Activated CD4-positive, alpha-beta T cell treated with anti-CD3 and anti-CD28 coated beads, Interleukin-2, amount 50 U/mL, for 16 hours (primary cell): ENCODE measurements at regions not wholly inside any gene's neighbourhood (a gene's known extent, or its start where the extent isn't known, plus 50 kb on each side); places are given as distances from the start of the nearest gene placed in this dataset.
"Not testable (repeated sequence)": the region's sequence is repeated elsewhere in the genome, so short reads cannot be mapped to it uniquely, and the experiment has no call there.

Experiments used
- DNase-seq: peaks from one replicate; pipeline ENCODE4 v3.0.0-alpha.2; 2020

- DNase-seq: no peak
Observed at GRCh38 chr10:45564303-45564959, 108.1 kb downstream of the ZFAND4 start.

GRCh38 chr10:45561952-45562351 lies 110.6 kb downstream of the ZFAND4 start:
- peak; percentile 5 for DNase-seq

DNA sequence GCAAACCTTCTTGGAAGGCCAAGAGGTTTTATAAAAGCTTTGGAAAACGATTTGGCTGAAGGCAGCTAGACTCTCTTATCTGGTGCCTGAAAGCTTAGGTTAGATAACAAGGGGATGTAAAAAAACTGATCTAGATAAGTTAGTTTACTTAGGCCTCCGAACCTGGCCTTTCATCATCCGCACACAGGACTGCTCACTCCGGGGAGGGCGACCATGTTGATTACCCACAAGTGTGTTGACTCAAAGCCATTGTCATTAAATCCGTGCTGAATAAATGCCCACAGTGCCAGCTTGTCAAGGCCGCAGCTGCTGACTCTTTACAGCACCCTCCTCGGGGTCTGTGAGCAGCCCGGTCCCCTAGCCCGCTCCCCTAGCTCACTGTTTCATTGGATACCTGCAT lies 112.3 kb downstream of the ZFAND4 start:
- DNase-seq: no peak

- no peak for DNase-seq
Observed at GRCh38 chr10:45558425-45558824, 114.1 kb downstream of the ZFAND4 start.

- peak; percentile 38 for DNase-seq
Observed at GRCh38 chr10:45557275-45557905, 115.2 kb downstream of the ZFAND4 start.

GRCh38 chr10:45555795-45556194 lies 116.8 kb downstream of the ZFAND4 start:
- no peak for DNase-seq

DNA sequence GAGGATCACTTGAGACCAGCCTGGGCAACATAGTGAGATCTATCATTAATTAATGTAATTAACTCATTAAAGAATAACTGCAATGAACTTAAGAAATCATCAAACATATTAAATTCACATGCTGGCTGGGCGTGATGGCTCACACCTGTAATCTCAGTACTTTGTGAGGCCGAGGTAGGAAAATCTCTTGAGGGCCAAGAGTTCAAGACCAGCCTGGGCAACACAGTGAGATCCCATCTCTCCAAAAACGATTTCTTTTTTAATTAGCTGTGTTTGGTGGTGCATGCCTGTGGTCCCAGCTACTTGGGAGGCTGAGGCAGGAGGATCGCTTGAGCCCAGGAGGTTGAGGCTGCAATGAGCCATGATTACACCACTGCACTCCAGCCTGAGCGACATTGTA lies 117.2 kb downstream of the ZFAND4 start:
- not testable (repeated sequence) for DNase-seq

- no peak for DNase-seq
Observed at GRCh38 chr10:45553613-45554012, 119.0 kb downstream of the ZFAND4 start.

- DNase-seq: no peak
Observed at GRCh38 chr10:45553155-45553554, 119.4 kb downstream of the ZFAND4 start.

DNA sequence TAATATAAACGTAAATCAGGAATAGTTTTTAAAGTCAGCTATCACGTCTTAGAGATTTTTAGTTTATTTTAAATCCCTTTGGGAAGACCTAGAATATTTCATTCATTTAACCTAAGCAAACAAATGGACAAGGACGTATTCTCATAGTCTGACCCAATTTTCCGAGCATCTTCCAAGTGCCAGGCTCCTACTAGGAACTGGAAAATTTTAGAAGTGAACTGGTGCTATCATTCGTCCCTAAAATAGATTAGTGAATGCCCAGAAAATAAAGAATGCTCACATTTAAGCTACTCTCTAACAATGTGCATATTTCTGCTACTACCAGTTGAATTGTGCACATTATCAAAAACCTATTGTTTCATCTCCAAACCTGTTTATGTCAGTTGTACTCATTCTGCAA lies 120.1 kb downstream of the ZFAND4 start:
- no peak for DNase-seq

DNA sequence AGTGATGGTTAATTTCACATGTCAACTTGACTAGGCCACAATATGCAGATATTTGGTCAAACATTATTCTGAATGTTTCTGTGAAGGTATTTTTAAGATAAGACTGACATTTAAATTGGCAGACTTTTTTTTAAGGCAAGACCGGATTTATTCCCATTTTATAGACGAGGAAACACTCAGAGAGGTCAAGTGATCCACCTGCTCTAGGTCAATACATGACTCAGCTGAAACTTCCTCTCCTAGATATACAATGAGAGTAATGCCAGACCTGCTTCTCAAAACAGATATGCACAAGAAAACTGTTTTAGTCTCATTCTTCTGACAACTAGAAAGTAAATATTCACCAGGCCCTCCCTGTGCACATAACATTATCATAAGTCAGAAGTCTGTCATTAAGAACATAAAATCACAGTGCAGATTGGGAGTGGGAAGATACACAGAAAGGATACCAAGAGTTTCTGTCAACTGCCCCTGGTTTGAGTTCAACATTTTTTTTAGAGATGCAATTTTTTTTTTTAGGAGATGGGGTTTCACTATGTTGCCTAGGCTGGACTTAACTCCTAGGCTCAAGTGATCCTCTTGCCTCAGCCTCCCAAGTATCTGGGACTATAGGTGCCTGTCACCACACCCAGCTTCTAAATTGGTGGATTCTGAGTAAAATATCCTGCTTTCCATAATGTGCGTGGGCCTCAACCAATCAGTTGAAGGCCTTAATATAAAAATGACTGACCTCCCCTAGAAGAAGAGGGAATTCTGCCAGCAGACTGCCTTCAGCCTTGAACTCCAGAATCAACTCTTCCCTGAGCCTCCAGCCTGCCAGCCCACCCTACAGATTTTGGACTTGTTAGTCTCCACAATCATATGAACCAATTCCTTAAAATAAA lies 121.4 kb downstream of the ZFAND4 start:
- no peak for DNase-seq

GRCh38 chr10:45548068-45548467 lies 124.5 kb downstream of the ZFAND4 start:
- no peak for DNase-seq

DNA sequence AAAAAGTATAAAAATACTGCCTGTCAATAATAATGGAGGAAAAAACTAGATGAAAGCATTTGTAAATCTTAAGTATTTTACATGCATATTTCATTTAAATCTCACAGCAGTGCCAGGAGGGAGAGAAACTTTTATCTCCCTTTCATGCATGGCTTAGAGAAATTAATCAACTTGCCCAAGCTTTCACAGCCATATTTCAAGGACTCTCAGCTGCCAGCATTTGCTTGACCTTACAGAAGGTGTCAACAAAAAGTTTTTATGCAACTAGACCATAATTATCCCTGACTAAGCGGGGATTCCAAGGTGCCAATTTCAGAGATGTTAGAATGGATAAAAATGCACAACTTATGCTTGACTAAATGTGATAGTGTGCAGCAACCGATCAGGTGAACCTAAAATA lies 125.4 kb downstream of the ZFAND4 start:
- no peak for DNase-seq

- no peak for DNase-seq
Observed at GRCh38 chr10:45545150-45545549, 127.4 kb downstream of the ZFAND4 start.

DNA sequence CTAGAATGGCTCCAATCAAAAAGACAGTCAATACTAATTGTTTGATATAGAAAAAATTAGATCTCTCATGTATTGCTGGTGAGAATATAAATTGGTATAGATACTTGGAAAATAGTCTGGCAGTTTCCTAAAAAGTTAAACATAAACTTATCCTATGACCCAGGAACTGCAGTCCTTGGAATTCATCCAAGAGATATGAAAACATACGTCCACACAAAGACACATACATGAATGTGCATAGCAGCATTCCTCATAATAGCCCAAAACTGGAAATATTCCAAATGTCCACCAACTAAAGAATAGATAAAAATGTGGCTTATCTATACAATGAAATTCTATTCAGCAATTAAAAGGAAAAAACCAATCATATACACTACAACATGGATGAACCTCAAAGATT lies 128.4 kb downstream of the ZFAND4 start:
- DNase-seq: no peak

DNA sequence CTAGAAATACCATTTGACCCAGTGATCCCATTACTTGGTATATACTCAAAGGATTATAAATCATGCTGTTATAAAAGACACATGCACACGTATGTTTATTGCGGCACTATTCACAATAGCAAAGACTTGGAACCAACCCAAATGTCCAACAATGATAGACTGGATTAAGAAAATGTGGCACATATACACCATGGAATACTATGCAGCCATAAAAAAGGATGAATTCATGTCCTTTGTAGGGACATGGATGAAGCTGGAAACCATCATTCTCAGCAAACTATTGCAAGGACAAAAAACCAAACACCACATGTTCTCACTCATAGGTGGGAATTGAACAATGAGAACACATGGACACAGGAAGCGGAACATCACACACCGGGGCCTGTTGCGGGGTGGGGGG lies 131.5 kb downstream of the ZFAND4 start:
- not testable (repeated sequence) for DNase-seq

DNA sequence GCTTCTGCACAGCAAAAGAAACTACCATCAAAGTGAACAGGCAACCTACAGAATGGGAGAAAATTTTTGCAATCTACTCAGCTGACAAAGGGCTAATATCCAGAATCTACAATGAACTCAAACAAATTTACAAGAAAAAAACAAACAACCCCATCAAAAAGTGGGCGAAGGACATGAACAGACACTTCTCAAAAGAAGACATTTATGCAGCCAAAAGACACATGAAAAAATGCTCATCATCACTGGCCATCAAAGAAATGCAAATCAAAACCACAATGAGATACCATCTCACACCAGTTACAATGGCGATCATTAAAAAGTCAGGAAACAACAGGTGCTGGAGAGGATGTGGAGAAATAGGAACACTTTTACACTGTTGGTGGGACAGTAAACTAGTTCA lies 132.0 kb downstream of the ZFAND4 start:
- not testable (repeated sequence) for DNase-seq

GRCh38 chr10:45539569-45539968 lies 133.0 kb downstream of the ZFAND4 start:
- not testable (repeated sequence) for DNase-seq

- no peak for DNase-seq
Observed at GRCh38 chr10:45534572-45534971, 138.0 kb downstream of the ZFAND4 start.

DNA sequence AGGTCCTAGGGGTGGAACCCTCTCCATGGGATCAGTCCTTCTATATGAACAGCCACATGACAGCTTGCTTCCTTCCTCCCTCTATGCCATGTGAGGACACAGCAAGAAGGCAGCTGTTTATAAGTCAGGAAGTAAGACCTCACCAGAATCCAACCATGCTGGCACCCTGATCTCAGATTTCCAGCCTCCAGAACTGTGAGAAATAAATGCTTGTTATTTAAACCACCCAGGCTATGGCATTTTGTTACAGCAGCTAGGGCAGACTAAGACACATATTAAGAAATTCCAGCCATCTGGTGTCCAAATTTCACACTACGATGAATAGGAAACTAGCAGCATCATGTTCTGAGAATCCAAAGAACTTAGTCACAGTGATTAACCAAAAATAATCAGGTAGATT lies 140.1 kb downstream of the ZFAND4 start:
- no peak for DNase-seq

DNA sequence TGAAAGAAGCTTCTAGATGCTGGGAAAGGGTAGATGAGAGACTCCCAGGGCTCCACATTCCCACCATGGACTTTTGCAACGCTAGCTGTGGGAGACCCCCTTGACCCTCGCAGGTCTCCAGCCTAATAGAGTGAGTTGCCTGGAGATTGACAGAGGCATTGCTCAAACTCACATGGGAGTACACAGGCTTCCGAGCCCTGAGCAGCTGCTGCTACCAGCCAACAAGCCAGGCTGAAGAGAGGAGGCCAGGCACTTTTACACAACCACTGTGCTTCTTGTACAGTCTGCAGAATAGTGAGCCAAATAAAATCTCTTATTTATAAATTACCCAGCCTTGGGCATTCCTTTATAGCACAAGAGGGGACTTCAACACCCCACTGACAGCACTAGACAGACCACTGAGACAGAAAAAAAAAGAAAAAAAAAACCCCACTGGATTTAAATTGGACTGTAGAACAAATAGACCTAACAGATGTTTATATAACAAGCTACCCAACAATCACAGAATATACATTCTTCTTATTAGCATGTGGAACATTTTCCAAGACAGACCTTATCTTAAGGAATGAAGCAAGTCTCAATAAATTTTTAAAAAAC lies 146.2 kb downstream of the ZFAND4 start:
- no peak for DNase-seq

DNA sequence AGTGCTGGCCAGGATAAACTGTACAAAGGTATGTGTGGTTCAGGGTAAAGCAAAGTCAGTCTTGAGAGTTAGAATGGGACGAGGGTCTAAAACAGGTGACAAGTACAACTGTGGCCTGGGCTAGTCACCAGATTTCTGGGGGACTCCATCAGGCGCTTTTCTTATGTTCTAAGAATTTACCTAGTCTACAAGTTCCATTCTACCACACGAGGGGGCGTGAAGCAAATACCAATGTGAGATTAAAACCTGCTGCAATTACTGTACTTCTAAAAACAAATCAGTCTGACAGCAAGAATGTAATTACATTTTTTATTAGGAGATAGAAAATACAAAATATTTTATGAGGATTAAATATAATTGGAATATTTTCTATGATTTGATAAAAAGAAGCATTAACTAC lies 146.5 kb downstream of the ALOX5 start:
- DNase-seq: no peak

DNA sequence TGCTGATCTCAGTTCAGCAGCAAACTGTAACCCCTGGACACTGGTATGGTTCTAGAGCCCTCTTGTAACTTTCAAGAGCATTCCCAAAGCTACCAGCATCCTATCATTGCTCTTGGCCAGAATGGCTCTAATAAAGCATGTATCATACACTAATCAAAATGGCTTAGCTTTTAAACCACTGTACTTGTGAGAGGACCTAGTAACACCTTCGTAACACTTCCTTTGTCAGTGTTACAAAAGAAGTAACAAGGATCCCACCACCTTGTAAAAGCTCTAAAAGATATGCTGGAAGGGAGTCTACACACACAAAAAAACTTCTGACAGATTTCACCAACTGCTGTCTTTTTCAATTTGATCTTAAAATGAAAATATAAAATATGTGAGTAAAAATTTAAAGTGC lies 144.7 kb downstream of the ALOX5 start:
- no peak for DNase-seq

GRCh38 chr10:45515630-45516029 lies 141.6 kb downstream of the ALOX5 start:
- DNase-seq: no peak
